ENCODE measurements at regions not wholly inside any gene's neighbourhood (a gene's known extent, or its start where the extent isn't known, plus 50 kb on each side); places are given as distances from the start of the nearest gene placed in this dataset.

GRCh38 chr10:117710181-117710798 is 167.7 kb downstream of the EMX2 start:
- no peak for FAIRE-seq
- no peak for DNase-seq (ENCODE audit: low spot score)

- no peak for FAIRE-seq
- no peak for DNase-seq (ENCODE audit: low spot score)
Observed at GRCh38 chr10:117716889-117717288, 174.3 kb downstream of the EMX2 start.

- FAIRE-seq (no peak), DNase-seq (ENCODE audit: low spot score) (no peak)
Observed at GRCh38 chr10:117718986-117719920, 176.7 kb downstream of the EMX2 start.

- FAIRE-seq, result no peak
Observed at GRCh38 chr10:117720931-117721835, 178.6 kb downstream of the EMX2 start.

GRCh38 chr10:117721873-117722272 is 179.3 kb downstream of the EMX2 start:
- DNase-seq (ENCODE audit: low spot score), result no peak
- no peak for FAIRE-seq

More at GRCh38 chr10:117720931-117721835, 178.6 kb downstream of the EMX2 start:
- no peak for DNase-seq (ENCODE audit: low spot score)

- FAIRE-seq (no peak), DNase-seq (ENCODE audit: low spot score) (no peak)
Observed at GRCh38 chr10:117723343-117723742, 180.8 kb downstream of the EMX2 start.

GRCh38 chr10:117725993-117726392 is 183.4 kb downstream of the EMX2 start:
- no peak for DNase-seq (ENCODE audit: low spot score)
- FAIRE-seq, result no peak

- no peak for FAIRE-seq
Observed at GRCh38 chr10:117726596-117727295, 184.2 kb downstream of the EMX2 start.

GRCh38 chr10:117727421-117727820 is 184.9 kb downstream of the EMX2 start:
- DNase-seq (ENCODE audit: low spot score) (no peak), FAIRE-seq (no peak)

More at GRCh38 chr10:117726596-117727295, 184.2 kb downstream of the EMX2 start:
- no peak for DNase-seq (ENCODE audit: low spot score)

- no peak for FAIRE-seq
Observed at GRCh38 chr10:117728087-117728486, 185.5 kb downstream of the EMX2 start.

GRCh38 chr10:117729156-117729555 is 186.6 kb downstream of the EMX2 start:
- no peak for DNase-seq (ENCODE audit: low spot score)
- FAIRE-seq, result no peak

More at GRCh38 chr10:117728087-117728486, 185.5 kb downstream of the EMX2 start:
- DNase-seq (ENCODE audit: low spot score), result no peak

- DNase-seq (ENCODE audit: low spot score), result no peak
- no peak for FAIRE-seq
Observed at GRCh38 chr10:117731121-117731791, 188.7 kb downstream of the EMX2 start.

GRCh38 chr10:117734731-117735405 is 192.3 kb downstream of the EMX2 start:
- DNase-seq (ENCODE audit: low spot score) (no peak), FAIRE-seq (no peak)

GRCh38 chr10:117736655-117737054 is 194.1 kb downstream of the EMX2 start:
- FAIRE-seq, result no peak
- DNase-seq (ENCODE audit: low spot score), result no peak

- FAIRE-seq, result no peak
- no peak for DNase-seq (ENCODE audit: low spot score)
Observed at GRCh38 chr10:117740088-117740487, 197.5 kb downstream of the EMX2 start.

GRCh38 chr10:117740691-117741222 is 198.2 kb downstream of the EMX2 start:
- DNase-seq (ENCODE audit: low spot score) (no peak), FAIRE-seq (no peak)

GRCh38 chr10:117741524-117741923 is 199.0 kb downstream of the EMX2 start:
- no peak for FAIRE-seq
- no peak for DNase-seq (ENCODE audit: low spot score)

- DNase-seq (ENCODE audit: low spot score) (no peak), FAIRE-seq (no peak)
Observed at GRCh38 chr10:117743509-117743908, 201.0 kb downstream of the EMX2 start.

- no peak for FAIRE-seq
- no peak for DNase-seq (ENCODE audit: low spot score)
Observed at GRCh38 chr10:117745301-117745700, 202.8 kb downstream of the EMX2 start.
